ENCODE measurements at regions not wholly inside any gene's neighbourhood (a gene's known extent, or its start where the extent isn't known, plus 50 kb on each side); places are given as distances from the start of the nearest gene placed in this dataset.

DNA sequence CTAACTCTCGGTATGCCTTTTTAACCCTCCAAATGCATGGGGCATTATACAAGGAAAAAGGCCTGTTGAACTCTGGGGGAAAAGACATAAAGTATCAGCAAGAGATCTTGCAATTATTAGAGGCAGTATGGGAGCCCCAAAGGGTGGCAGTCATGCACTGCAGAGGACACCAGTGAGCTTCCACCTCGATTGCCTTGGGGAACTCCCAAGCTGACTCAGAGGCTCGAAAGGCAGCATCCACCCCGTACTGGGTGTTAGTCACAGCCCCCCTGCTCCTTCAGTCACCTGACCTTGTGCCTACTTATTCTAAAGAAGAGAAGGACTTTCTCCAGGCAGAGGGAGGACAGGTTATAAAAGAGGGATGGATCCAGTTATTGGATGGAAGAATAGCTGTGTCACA, 781.4 kb upstream of the TMEM132C start:
- H3K4me3 Mint-ChIP-seq, result no peak overlapping the region

DNA sequence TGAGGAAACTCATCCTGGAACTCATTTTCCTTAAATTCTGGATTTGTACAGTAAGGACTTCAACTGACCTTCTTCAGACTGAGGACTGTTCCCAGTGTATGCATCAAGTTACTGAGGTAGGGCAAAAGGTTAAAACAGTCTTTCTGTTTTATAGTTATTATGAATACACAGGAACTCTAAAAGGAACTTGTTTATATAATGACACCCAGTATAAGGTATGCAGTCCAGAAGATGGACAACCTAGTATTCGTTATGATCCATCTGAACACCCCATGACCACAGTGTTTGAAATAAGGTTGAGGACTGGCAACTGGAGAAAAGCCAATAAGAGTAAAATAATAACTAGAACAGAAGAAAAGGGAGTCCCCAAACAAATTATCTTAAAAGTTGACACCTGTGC, 779.9 kb upstream of the TMEM132C start:
- Mint-ChIP-seq H3K27me3 (ENCODE audit: low read depth) (no peaks in the 10 kb centered on the region), H3K27ac (no peak overlapping the region), H3K9me3 (peaks cover 63% of the 10 kb centered on the region), H3K36me3 (peaks cover 14% of the 10 kb centered on the region), H3K4me3 (no peak overlapping the region), H3K4me1 (no peaks in the 10 kb centered on the region)
- DNase-seq (ENCODE audit: low spot score), result no peak
- ChIA-PET CTCF (no interaction called here), POLR2A (no interaction called here)
- no peak for ATAC-seq
- TF ChIP-seq, protein P1, sequence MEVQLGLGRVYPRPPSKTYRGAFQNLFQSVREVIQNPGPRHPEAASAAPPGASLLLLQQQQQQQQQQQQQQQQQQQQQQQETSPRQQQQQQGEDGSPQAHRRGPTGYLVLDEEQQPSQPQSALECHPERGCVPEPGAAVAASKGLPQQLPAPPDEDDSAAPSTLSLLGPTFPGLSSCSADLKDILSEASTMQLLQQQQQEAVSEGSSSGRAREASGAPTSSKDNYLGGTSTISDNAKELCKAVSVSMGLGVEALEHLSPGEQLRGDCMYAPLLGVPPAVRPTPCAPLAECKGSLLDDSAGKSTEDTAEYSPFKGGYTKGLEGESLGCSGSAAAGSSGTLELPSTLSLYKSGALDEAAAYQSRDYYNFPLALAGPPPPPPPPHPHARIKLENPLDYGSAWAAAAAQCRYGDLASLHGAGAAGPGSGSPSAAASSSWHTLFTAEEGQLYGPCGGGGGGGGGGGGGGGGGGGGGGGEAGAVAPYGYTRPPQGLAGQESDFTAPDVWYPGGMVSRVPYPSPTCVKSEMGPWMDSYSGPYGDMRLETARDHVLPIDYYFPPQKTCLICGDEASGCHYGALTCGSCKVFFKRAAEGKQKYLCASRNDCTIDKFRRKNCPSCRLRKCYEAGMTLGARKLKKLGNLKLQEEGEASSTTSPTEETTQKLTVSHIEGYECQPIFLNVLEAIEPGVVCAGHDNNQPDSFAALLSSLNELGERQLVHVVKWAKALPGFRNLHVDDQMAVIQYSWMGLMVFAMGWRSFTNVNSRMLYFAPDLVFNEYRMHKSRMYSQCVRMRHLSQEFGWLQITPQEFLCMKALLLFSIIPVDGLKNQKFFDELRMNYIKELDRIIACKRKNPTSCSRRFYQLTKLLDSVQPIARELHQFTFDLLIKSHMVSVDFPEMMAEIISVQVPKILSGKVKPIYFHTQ (CRISPR knock-in tag; IDR thresholded peaks at IDR 0.05), result no peak
- TF ChIP-seq GABPB1 (CRISPR knock-in tag; IDR thresholded peaks at IDR 0.05) (no peak), ZSCAN18 (CRISPR knock-in tag; IDR thresholded peaks at IDR 0.05) (no peak), MYBL2 (CRISPR knock-in tag; IDR thresholded peaks at IDR 0.05) (no peak), CREB1 (CRISPR knock-in tag; IDR thresholded peaks at IDR 0.05) (no peak), ZNF512 (CRISPR knock-in tag; IDR thresholded peaks at IDR 0.05; ENCODE audit: borderline replicate concordance) (no peak), KAT7 (CRISPR knock-in tag; IDR thresholded peaks at IDR 0.05; ENCODE audit: borderline replicate concordance) (no peak), ZNF263 (CRISPR knock-in tag; IDR thresholded peaks at IDR 0.05; ENCODE audit: low read depth) (no peak), JAZF1 (CRISPR knock-in tag; IDR thresholded peaks at IDR 0.05) (no peak), ETV6 (CRISPR knock-in tag; IDR thresholded peaks at IDR 0.05) (no peak), USF2 (CRISPR knock-in tag; IDR thresholded peaks at IDR 0.05) (no peak), ZNF121 (CRISPR knock-in tag; IDR thresholded peaks at IDR 0.05) (no peak)
- TF ChIP-seq, protein P2, sequence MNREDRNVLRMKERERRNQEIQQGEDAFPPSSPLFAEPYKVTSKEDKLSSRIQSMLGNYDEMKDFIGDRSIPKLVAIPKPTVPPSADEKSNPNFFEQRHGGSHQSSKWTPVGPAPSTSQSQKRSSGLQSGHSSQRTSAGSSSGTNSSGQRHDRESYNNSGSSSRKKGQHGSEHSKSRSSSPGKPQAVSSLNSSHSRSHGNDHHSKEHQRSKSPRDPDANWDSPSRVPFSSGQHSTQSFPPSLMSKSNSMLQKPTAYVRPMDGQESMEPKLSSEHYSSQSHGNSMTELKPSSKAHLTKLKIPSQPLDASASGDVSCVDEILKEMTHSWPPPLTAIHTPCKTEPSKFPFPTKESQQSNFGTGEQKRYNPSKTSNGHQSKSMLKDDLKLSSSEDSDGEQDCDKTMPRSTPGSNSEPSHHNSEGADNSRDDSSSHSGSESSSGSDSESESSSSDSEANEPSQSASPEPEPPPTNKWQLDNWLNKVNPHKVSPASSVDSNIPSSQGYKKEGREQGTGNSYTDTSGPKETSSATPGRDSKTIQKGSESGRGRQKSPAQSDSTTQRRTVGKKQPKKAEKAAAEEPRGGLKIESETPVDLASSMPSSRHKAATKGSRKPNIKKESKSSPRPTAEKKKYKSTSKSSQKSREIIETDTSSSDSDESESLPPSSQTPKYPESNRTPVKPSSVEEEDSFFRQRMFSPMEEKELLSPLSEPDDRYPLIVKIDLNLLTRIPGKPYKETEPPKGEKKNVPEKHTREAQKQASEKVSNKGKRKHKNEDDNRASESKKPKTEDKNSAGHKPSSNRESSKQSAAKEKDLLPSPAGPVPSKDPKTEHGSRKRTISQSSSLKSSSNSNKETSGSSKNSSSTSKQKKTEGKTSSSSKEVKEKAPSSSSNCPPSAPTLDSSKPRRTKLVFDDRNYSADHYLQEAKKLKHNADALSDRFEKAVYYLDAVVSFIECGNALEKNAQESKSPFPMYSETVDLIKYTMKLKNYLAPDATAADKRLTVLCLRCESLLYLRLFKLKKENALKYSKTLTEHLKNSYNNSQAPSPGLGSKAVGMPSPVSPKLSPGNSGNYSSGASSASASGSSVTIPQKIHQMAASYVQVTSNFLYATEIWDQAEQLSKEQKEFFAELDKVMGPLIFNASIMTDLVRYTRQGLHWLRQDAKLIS (CRISPR knock-in tag; IDR thresholded peaks at IDR 0.05; ENCODE audit: borderline replicate concordance), result no peak
- TF ChIP-seq, protein P3, sequence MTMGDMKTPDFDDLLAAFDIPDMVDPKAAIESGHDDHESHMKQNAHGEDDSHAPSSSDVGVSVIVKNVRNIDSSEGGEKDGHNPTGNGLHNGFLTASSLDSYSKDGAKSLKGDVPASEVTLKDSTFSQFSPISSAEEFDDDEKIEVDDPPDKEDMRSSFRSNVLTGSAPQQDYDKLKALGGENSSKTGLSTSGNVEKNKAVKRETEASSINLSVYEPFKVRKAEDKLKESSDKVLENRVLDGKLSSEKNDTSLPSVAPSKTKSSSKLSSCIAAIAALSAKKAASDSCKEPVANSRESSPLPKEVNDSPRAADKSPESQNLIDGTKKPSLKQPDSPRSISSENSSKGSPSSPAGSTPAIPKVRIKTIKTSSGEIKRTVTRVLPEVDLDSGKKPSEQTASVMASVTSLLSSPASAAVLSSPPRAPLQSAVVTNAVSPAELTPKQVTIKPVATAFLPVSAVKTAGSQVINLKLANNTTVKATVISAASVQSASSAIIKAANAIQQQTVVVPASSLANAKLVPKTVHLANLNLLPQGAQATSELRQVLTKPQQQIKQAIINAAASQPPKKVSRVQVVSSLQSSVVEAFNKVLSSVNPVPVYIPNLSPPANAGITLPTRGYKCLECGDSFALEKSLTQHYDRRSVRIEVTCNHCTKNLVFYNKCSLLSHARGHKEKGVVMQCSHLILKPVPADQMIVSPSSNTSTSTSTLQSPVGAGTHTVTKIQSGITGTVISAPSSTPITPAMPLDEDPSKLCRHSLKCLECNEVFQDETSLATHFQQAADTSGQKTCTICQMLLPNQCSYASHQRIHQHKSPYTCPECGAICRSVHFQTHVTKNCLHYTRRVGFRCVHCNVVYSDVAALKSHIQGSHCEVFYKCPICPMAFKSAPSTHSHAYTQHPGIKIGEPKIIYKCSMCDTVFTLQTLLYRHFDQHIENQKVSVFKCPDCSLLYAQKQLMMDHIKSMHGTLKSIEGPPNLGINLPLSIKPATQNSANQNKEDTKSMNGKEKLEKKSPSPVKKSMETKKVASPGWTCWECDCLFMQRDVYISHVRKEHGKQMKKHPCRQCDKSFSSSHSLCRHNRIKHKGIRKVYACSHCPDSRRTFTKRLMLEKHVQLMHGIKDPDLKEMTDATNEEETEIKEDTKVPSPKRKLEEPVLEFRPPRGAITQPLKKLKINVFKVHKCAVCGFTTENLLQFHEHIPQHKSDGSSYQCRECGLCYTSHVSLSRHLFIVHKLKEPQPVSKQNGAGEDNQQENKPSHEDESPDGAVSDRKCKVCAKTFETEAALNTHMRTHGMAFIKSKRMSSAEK (CRISPR knock-in tag; IDR thresholded peaks at IDR 0.05; ENCODE audit: borderline replicate concordance), result no peak

More for the DNA sequence above, 781.4 kb upstream of the TMEM132C start:
- ATAC-seq (no peak), DNase-seq (ENCODE audit: low spot score) (no peak)
- POLR2A ChIA-PET, result no interaction called here
- TF ChIP-seq NFATC4 (CRISPR knock-in tag; IDR thresholded peaks at IDR 0.05), result no peak
- TF ChIP-seq, protein P1 (CRISPR knock-in tag; IDR thresholded peaks at IDR 0.05), result no peak
- no peak for TF ChIP-seq SMAD4 (CRISPR knock-in tag; IDR thresholded peaks at IDR 0.05)
- no peak for TF ChIP-seq ETV6 (CRISPR knock-in tag; IDR thresholded peaks at IDR 0.05)
- H3K36me3 Mint-ChIP-seq, result peaks cover 19% of the 10 kb centered on the region
- CTCF ChIA-PET, result interaction anchor here (1.0 kb wide), 1 partner anchor 29 kb away, joined by 10 read pairs; no protein-coding TSS in a partner anchor
- no peaks in the 10 kb centered on the region for H3K4me1 Mint-ChIP-seq
- H3K27ac Mint-ChIP-seq, result no peak overlapping the region
- peaks cover 61% of the 10 kb centered on the region for H3K9me3 Mint-ChIP-seq
- no peaks in the 10 kb centered on the region for H3K27me3 Mint-ChIP-seq (ENCODE audit: low read depth)
